ENCODE measurements at regions not wholly inside any gene's neighbourhood (a gene's known extent, or its start where the extent isn't known, plus 50 kb on each side); places are given as distances from the start of the nearest gene placed in this dataset.

DNA sequence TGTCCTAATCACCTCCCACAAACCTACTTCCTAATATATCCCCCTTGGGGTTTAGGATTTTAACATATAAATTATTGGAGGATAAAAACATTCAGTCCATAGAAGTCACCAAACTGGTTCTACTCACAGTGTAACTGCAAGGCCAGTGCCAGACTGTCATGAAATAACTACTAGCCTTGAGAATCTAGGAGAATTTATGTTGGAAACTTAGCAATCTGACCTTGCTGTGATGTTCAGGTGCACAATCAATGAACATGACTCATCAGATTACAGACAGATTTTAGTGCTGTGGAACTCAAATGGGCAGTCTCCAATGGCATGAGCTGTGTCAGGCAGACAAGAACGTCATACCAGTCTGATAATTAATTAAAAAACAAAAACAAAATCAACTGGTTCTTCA, 571.4 kb upstream of the IGFBP3 start:
- no peak for DNase-seq
- intact Hi-C loops (cut with DNase I): no loop called here

DNA sequence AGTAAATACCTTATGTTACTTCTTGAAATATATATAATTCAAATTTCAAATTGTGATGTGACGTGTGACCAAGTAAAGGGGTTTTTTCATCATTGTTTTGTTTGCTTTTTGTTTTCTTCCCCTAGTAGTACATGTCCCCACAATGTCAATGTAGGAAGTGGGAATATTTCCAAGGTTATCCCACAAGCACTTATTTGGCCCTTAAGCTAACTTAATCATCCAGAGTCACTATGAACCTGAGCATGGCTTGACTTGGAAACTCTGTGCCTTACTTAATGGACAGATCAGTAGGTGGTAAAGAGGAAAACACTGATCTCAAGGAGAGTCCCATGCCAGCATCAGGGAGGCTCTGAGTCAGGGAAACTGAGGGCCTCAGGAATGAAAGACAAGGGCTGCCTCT, 569.3 kb upstream of the IGFBP3 start:
- intact Hi-C loops (cut with DNase I): no loop called here

DNA sequence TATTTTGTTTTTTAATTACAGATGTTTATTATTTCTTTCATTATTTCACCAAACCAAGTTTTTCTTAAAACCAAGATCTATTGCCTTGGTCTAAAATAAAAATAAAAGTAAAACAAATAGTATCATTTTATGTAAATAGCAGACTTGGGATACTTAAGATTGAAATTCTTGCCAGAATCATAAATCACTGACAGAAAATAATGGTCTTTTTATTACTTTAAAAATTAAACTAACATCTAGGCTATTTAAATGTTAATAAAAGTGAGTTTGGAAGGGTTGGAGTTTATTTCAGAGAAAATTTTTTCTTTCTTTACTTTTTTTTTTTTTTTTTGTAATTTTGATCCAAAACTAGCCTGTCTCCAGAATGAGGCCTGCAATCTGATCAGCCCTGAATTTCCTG, 568.0 kb upstream of the IGFBP3 start:
- intact Hi-C loops (cut with DNase I): no loop called here
- DNase-seq: no peak

More for the DNA sequence above, 569.3 kb upstream of the IGFBP3 start:
- DNase-seq: no peak

DNA sequence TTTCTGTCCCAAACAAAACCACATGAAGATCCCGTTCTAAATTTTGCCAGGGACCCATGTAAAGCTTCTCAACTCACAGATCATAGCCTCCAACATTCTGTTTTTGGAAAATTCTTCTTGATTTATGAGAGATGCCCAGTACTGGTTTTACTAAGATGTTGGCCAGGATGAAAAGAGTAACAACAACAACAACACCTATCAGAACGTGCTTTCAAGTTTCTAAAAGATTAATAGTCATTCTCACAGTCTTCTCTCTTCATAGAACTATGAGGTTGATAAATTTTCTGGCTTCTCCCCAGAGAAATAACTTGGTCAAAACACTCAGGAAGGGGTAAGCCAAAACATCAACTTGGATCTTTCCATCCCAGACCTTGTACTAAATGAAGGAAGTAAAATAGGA, 567.5 kb upstream of the IGFBP3 start:
- intact Hi-C loops (cut with DNase I): no loop called here

DNA sequence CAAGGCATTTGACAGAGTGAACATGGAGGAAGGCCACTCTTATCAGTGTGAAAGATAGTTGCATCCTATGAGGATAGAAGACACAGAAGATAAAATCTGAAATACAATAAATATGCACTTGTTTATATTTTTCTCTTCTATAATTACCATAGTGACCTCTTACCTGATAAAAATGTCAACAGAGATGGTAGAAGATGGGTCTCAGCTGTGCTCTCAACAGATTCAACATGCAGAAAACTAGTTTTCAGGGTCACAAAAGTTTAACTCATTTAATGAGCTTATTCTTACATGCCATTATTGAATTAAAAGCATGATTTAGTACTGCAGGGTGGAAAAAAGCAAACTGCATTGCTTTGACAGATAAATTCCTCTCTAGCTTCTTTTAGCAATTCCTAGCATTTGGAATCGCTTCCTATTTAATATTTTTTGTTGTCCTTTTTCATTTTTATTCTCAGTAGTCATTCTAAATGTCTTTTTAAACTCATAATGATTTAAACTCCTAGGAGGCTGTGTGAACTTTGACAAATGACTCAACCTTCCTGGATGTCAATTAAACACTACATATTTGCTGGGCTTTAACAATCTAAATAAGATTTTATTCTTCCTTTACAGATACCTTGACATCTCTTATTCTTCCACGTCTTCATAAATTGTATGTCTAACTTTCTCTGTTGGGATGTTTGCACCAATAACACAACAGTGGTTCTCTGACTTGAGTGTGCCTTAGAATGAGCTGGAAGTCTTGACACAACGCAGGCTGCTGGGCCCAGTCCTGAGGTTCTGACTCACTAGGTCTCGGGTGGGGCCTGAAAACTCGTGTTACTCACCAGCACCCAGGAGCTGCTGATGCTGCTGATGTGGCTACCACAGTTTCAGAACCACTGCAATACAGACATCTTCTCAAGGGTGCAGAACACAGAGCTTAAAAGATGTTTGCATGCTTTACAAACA, 565.5 kb upstream of the IGFBP3 start:
- DNase-seq: no peak
- intact Hi-C loops (cut with DNase I): no loop called here

More for the DNA sequence above, 567.5 kb upstream of the IGFBP3 start:
- DNase-seq: no peak

DNA sequence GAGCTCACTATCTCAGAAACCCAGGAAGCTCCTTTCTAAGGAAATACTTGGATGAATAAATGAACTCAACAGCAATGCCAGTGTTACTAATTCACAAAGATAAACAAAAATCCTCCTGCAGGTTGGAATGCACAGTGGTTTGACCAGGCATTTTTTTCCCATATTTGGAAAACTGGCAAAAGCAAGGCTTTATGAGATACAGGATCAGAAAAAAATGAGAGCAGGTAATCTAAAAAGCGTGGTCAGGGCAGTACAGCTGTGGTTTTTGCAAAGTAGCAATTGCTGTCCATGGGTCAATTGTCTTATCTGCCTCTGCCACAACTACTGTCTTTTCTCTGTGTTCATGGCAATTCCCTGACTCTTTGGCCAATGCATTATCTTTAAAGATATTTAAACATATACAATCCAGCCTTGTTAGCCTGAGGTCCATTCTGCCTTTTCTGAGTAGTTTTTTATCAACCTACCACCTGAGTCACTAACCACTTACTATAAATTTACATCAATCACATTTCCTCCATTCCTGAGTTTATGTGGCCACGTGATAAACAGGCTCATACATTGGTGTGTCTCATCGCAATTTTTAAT, 564.5 kb upstream of the IGFBP3 start:
- DNase-seq: no peak
- intact Hi-C loops (cut with DNase I): no loop called here

DNA sequence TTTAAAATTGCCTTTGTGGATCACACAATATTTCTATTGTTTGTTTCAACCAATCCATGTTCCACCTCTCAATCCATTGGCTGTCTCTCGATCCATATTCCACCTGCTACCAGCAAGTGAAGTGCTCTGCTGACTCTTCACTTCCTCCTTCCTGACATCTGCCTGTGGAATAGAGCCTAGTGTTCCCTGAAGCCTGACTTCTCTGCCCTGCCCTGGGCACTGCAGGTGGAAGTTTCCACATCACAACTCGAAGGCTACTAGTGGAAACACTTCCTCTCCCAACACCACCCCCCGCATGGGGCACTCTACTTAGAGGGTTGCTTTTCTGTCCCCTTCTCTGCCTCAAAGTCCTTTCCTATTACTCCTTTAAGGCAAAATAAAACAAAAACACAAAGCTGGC, 563.8 kb upstream of the IGFBP3 start:
- intact Hi-C loops (cut with DNase I): no loop called here
- DNase-seq: no peak

DNA sequence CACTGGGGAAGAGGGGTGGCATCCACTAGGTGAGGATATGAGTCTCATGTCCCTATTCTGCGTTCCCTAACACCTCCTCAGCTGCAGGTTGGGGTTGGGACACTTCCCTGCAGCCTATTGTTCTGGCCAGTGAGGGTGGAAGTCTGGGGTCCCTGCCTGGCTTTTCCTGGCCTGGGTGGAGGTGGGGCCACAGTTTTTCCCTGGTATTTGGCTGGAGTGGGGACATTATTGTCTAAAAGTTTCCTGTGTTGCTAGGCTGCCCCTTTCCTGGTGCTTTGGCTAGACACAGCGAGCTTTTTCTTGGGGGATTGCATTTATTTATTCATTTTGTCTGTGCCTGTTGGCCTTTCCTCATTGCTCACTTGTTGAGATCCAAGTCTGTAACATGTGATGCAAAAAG, 559.5 kb upstream of the IGFBP3 start:
- DNase-seq: no peak

DNA sequence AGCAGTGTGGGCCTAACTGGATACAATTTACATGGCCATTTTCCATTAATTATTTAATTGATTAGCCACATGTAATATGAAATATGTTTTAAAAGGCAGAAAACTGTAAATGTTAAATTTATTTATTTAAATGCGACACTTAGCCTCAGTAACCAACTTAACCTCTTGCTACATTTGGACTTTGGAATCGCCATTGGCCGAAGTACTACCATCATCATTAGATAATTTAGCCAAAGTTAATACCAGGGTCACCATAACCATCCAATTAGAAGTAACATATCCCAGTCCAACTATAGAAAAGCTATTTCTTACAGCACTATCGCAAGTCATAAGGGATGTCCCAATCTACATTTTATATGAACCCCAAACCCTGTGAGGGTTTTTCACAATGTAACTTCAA, 558.6 kb upstream of the IGFBP3 start:
- intact Hi-C loops (cut with DNase I): no loop called here
- DNase-seq: no peak

More for the DNA sequence above, 559.5 kb upstream of the IGFBP3 start:
- intact Hi-C loops (cut with DNase I): no loop called here

DNA sequence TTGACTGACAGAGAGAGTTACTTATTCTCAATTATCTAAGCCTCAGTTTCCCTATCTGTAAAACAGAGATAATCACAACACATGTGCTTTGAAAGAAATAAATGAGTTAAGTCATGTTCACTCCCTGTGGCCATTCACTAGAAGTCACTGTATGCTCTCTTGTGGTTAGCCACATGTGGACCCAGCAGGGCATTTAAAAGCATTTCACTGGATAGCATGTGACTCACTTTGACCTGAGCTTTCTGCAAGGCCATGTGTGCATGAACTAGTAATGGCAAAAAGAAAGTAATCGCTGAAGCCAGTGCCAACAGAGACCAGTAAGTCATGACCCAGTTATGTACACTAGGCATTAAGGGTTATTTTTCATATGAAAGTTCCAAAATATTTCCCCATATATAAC, 557.0 kb upstream of the IGFBP3 start:
- no peak for DNase-seq
- intact Hi-C loops (cut with DNase I): no loop called here

DNA sequence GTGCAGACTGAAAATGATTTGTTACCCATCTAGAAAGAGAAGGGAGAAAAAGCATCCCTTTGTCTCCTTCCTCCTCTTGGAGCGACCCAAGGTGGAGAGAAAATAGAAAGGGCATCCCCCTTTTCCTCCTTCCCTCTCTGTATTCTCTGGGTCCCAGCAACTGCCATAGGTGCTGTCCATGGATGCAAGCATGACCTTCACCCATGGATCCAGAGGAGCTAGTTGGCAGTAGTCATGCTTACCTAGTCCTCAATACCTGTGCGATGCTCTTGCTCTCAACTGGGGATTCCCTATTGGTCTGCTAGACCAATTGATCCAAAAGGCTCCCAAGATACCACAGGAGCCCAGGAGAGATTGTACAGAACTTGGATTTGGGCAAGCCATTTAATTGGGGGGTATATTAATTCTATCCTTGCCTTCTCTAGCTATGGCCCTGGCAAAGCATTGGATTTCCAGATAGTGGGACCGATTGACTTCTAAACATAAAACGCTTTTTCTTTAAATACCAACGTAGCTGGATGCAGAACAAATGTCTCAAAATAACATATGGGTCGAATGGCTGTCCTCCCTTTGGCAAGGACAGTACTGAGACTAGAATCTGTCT, 547.8 kb upstream of the IGFBP3 start:
- no peak for DNase-seq
- intact Hi-C loops (cut with DNase I): no loop called here

DNA sequence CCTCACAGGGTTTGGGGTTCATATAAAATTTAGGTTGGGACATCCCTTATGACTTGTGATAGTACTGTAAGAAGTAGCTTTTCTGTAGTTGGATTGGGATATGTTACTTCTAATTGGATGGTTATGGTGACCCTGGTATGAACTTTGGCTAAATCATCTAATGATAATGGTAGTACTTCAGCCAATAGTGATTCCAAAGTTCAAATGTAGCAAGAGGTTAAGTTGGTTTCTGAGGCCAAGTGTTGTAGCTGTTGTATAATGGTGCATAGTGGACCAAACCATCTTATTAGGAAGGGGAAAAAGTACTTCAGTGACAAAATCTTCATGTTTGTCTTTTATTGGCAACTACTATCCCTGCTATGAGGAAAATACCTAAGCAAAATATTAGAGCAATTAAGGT, 542.1 kb upstream of the IGFBP3 start:
- intact Hi-C loops (cut with DNase I): no loop called here

DNA sequence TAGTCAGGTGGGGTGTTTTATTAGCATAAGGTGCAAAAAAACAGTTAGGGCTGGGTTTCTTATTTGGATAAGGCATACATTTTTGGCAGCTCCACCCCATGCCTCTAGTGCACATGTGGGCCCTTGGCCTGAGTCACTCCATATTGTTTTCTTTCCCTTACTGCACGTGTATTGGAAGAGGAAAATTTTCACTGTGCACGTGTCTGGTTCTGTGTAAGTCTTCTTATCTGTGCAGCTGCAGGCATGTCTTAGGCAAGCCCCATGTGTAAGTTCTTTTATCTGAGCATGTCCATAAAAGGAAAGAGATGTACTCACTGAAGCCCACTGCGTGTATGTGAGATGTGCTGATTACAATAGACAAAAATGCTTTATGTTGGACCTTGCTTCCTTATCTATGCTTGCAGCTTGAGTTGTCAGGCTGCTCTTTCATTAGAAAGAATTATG, 540.3 kb upstream of the IGFBP3 start:
- no peak for DNase-seq
- intact Hi-C loops (cut with DNase I): no loop called here

More for the DNA sequence above, 542.1 kb upstream of the IGFBP3 start:
- no peak for DNase-seq

DNA sequence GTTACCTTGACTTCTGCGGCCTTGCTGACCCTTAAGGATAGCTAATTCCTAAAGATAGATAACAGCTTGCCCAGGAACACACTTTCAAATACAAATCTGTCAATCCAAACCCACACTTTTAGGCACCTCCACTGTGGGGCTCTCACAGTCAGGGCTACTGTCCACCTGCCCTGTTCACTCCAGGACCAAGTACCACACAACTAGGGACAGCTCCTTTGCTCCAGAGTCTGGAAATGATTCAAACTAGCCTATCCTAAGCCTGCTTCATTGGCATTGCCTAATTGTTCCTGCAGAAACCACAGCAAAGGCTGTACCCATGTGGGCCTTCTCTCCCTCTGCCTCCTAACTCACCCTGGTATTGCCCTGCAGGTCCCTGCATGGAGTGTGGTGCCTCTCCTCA, 538.9 kb upstream of the IGFBP3 start:
- no peak for DNase-seq
- intact Hi-C loops (cut with DNase I): no loop called here

DNA sequence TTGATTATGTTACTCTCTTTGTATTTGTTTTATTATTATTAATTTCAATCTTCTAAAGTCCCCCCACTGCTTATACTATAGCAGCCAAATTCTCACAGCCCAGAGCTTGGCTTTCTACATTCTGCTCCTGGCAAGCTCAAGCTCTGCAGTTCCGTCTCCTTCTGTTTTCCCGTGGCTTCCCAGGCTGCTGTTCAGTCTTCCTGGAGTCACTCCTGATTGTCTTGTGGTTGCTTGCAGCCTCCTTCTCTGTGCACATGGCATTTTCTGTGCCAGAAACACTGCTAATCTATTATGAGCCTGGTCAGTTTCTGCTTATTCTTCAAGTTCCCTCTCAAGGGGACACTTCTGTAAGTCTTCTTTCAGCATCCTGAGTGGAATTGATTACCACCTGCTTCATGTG, 533.7 kb upstream of the IGFBP3 start:
- intact Hi-C loops (cut with DNase I): no loop called here
- DNase-seq: no peak

DNA sequence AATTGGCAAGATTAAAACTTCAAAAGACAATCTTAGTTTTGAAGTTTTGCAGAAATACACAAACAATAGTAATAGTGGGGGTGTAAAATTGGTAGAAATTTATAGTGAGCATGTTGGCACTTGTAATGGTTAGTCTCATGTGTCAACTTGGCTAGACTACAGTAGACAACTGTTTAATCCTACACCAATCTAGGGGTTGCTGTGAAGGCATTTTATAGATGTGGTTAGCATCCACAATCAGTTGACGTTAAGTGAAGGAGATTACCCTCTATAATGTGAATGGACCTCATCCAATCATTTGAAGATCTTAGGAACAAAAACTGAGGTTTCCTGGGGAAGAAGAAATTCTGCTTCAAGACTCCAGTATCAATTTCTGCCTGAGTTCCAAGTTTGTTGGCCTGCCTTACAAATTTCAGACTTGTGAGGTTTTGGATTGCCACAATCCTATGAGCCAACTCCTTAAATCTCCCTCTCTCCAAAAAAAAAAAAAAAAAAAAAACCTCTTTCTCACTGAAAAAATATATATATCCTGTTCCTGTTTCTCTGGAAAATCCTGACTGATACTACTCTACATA, 531.6 kb upstream of the IGFBP3 start:
- intact Hi-C loops (cut with DNase I): no loop called here
- no peak for DNase-seq

DNA sequence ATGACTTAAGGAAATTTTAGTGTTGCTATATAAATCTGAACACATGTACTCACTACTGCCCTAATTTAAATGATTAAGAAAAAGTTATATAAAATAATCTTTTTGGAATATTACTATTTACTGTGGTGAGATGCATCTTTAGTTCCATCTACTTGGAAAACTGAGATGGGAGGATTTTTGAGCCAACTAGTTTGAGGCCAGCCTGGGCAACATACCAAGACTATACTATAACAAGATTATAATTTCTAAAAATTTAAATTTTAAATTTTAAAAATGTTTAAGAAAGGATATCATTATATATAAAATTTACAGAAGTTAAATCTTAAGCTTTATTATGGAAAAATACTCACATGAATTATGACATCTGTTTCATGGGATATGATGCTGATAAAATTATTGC, 530.8 kb upstream of the IGFBP3 start:
- DNase-seq: no peak
- intact Hi-C loops (cut with DNase I): no loop called here

DNA sequence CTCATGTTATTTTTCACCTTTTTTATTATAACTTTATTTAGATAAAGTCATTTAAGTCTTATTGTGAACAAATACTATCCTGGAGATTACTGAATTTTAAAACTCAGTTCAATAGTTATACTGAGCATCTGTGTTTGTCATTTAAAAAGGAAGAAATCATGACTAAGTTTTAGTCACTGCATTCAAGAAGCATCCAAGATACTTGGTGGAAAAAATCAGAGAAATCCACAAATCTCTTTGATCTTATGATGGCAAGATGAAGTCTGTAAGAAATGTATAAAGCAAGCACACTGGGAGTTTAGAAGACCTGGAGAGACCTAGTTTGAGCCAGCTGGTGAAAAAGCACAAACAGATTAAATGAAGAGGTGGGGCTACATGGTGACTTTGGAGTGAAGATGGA, 529.8 kb upstream of the IGFBP3 start:
- intact Hi-C loops (cut with DNase I): no loop called here
- no peak for DNase-seq

DNA sequence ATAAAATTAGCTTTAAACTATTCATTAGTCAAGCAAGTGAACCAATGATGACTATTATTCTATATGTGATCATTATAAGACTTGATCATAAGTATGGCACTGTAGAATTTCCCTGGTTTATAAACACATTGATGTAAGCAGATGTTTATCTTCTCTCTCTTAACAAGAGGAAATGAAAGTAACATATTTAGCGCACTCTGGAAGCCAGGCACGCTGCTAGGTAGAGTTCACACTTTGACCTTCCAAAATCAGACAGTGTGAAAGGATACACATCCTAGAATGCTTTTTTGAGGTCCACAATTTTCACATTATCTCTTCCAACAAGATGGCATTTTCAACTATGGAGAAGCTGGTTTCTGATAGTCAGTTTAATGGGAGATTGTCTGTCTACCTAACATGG, 529.4 kb upstream of the IGFBP3 start:
- intact Hi-C loops (cut with DNase I): no loop called here
- DNase-seq: no peak

DNA sequence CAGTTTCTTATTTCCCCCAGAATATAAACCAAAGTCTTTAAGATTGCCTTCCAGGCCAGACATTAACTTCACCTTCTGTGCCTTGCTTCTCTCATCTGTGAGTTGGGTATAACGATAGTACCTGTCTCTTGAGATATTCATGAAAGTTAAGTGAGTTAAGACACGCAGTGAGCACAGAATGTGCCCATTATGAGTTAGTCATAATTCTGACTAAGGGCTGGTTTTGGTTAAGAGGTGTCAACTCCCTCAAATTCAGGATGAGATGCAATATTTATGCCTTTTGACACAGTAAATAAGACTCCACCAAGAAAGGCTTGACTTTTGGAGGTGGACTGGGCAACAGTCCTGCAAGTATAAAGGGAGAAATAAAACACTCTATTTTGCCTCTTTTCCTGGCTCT, 528.7 kb upstream of the IGFBP3 start:
- DNase-seq: no peak
- intact Hi-C loops (cut with DNase I): no loop called here

DNA sequence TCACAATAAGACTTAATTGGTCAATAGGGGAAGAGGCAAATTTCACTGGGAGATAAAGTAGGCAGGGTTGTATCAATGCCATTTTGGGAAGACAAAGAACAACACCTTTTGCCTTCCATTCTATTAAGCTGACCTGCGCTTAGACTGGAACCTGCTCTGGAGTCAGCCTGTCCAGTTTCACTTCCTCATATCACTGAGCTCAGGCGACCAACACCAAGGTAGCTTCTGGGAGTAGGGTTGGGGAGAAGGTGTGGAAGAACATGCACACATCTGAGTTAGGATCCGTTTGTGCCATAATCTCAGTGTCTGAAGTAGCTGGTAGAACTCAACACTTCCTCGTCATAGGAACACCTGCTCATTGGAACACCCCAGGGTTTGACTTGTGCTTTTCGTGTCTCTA, 527.4 kb upstream of the IGFBP3 start:
- no peak for DNase-seq
- intact Hi-C loops (cut with DNase I): no loop called here
